ENCODE measurements at regions not wholly inside any gene's neighbourhood (a gene's known extent, or its start where the extent isn't known, plus 50 kb on each side); places are given as distances from the start of the nearest gene placed in this dataset.

DNA sequence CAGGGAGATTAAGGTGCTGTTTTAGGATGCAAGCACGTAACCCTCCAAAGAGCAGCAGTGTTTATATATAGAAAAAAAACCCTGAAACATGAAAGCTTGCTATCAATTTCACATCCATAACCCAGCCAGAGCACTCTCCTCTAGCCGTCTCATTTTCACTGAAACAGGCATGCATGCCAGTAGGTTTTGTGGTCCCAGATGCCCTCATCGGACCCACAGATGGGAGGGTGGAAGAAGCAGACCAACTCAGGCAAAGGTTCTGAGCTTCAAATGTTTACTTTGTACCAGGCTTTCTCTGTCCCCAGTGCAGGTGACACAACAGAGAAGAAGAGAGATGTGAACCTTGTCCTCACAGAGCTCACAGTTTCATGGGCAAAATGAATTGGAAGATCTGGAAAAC, 127.4 kb upstream of the ATP10B start:
- Histone ChIP-seq H3K36me3 (no peaks in the 10 kb centered on the region), H3K4me1 (no peaks in the 10 kb centered on the region), H3K9me3 (no peaks in the 10 kb centered on the region), H3K27ac (no peak overlapping the region), H3K27me3 (no peaks in the 10 kb centered on the region), H3K4me3 (no peak overlapping the region)
- WGBS, 5 donors, result 34 to 71% (median 59%) methylated on average over 3 of the region's 3 CpGs
- TF ChIP-seq POLR2A (IDR thresholded peaks at IDR 0.05) (no peak), POLR2AphosphoS5 (IDR thresholded peaks at IDR 0.05) (no peak), EP300 (IDR thresholded peaks at IDR 0.05) (no peak)
- TF ChIP-seq, protein P1, sequence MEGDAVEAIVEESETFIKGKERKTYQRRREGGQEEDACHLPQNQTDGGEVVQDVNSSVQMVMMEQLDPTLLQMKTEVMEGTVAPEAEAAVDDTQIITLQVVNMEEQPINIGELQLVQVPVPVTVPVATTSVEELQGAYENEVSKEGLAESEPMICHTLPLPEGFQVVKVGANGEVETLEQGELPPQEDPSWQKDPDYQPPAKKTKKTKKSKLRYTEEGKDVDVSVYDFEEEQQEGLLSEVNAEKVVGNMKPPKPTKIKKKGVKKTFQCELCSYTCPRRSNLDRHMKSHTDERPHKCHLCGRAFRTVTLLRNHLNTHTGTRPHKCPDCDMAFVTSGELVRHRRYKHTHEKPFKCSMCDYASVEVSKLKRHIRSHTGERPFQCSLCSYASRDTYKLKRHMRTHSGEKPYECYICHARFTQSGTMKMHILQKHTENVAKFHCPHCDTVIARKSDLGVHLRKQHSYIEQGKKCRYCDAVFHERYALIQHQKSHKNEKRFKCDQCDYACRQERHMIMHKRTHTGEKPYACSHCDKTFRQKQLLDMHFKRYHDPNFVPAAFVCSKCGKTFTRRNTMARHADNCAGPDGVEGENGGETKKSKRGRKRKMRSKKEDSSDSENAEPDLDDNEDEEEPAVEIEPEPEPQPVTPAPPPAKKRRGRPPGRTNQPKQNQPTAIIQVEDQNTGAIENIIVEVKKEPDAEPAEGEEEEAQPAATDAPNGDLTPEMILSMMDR (IDR thresholded peaks at IDR 0.05), result no peak
- intact Hi-C loops (cut with DNase I; ENCODE audit: low total_unique reads), result no loop called here
- DNase-seq, result no peak

GRCh38 chr5:160978944-160979343, 126.9 kb upstream of the ATP10B start:
- peaks cover 0 to 2% (median 0%) of the 10 kb centered on the region in 4 donors for H3K4me1 ChIP-seq
- TF ChIP-seq POLR2AphosphoS5 (IDR thresholded peaks at IDR 0.05) (no peak), EP300 (IDR thresholded peaks at IDR 0.05) (no peak)
- TF ChIP-seq, protein P1 (IDR thresholded peaks at IDR 0.05), result no peak
- H3K9me3 ChIP-seq, result no peaks in the 10 kb centered on the region
- no peaks in the 10 kb centered on the region for H3K36me3 ChIP-seq
- H3K4me3 ChIP-seq, result no peak overlapping the region
- DNase-seq, result no peak
- H3K27ac ChIP-seq, result no peak overlapping the region
- intact Hi-C loops (cut with DNase I; ENCODE audit: low total_unique reads), result no loop called here
- H3K27me3 ChIP-seq, result no peaks in the 10 kb centered on the region

GRCh38 chr5:160976181-160976580, 124.2 kb upstream of the ATP10B start:
- H3K4me1 ChIP-seq, result peaks cover 0 to 3% (median 0%) of the 10 kb centered on the region in 4 donors
- H3K9me3 ChIP-seq, result no peaks in the 10 kb centered on the region
- no peak overlapping the region for H3K27ac ChIP-seq
- no peak for TF ChIP-seq POLR2A (IDR thresholded peaks at IDR 0.05)
- no peak for TF ChIP-seq POLR2AphosphoS5 (IDR thresholded peaks at IDR 0.05)
- TF ChIP-seq, protein P1 (IDR thresholded peaks at IDR 0.05), result no peak
- no peak for TF ChIP-seq EP300 (IDR thresholded peaks at IDR 0.05)
- DNase-seq, result no peak
- no peaks in the 10 kb centered on the region for H3K36me3 ChIP-seq
- intact Hi-C loops (cut with DNase I; ENCODE audit: low total_unique reads), result no loop called here
- 51 to 67% (median 59%) methylated on average over 2 of the region's 2 CpGs for WGBS, 5 donors
- no peak overlapping the region for H3K4me3 ChIP-seq
- H3K27me3 ChIP-seq, result no peaks in the 10 kb centered on the region

- TF ChIP-seq POLR2AphosphoS5 (IDR thresholded peaks at IDR 0.05) (no peak), EP300 (IDR thresholded peaks at IDR 0.05) (no peak), POLR2A (IDR thresholded peaks at IDR 0.05) (no peak)
- TF ChIP-seq, protein P1 (IDR thresholded peaks at IDR 0.05), result peak in 3 of 7 experiments; percentile 7 to 27 (median 25)
- no peak overlapping the region for H3K4me3 ChIP-seq
- H3K9me3 ChIP-seq, result no peaks in the 10 kb centered on the region
- 40 to 60% (median 51%) methylated on average over 1 of the region's 1 CpG for WGBS, 5 donors
- peak in 1 of 2 donors; percentile 22 for DNase-seq
- intact Hi-C loops (cut with DNase I; ENCODE audit: low total_unique reads), result no loop called here
- no peaks in the 10 kb centered on the region for H3K36me3 ChIP-seq
- H3K4me1 ChIP-seq, result peaks cover 0 to 3% (median 0%) of the 10 kb centered on the region in 4 donors
- H3K27me3 ChIP-seq, result no peaks in the 10 kb centered on the region
- H3K27ac ChIP-seq, result no peak overlapping the region
Measured at GRCh38 chr5:160970605-160971191, 118.7 kb upstream of the ATP10B start.
